Pons (tissue), 1 donor: ENCODE measurements at regions not wholly inside any gene's neighbourhood (a gene's known extent, or its start where the extent isn't known, plus 50 kb on each side); places are given as distances from the start of the nearest gene placed in this dataset.
"Not testable (repeated sequence)": the region's sequence is repeated elsewhere in the genome, so short reads cannot be mapped to it uniquely, and the experiment has no call there.

Experiments
- DNase-seq: peaks from one replicate; pipeline ENCODE4 v3.0.0-alpha.2; 2016; ENCODE audit warnings: low spot score

GRCh38 chr1:60849401-60849800, 233.0 kb upstream of the NFIA start:
- no peak for DNase-seq

- peak; percentile 31 for DNase-seq
These were observed 233.7 kb upstream of the NFIA start for GRCh38 chr1:60848583-60849188.

GRCh38 chr1:60847855-60848582, 234.3 kb upstream of the NFIA start:
- no peak for DNase-seq

- DNase-seq = no peak
These were observed 235.0 kb upstream of the NFIA start for GRCh38 chr1:60847391-60847790.

- not testable (repeated sequence) for DNase-seq
These were observed 236.7 kb upstream of the NFIA start for GRCh38 chr1:60845659-60846058.

- no peak for DNase-seq
These were observed 240.1 kb upstream of the NFIA start for GRCh38 chr1:60842304-60842703.

GRCh38 chr1:60841116-60842046, 241.0 kb upstream of the NFIA start:
- no peak for DNase-seq

GRCh38 chr1:60840476-60840875, 241.9 kb upstream of the NFIA start:
- DNase-seq = not testable (repeated sequence)

- DNase-seq = no peak
These were observed 246.7 kb upstream of the NFIA start for GRCh38 chr1:60835649-60836048.

GRCh38 chr1:60833173-60833572, 249.2 kb upstream of the NFIA start:
- peak; percentile 34 for DNase-seq

- no peak for DNase-seq
These were observed 250.0 kb upstream of the NFIA start for GRCh38 chr1:60832367-60832766.

- no peak for DNase-seq
These were observed 250.6 kb upstream of the NFIA start for GRCh38 chr1:60831780-60832179.

- DNase-seq = no peak
These were observed 253.4 kb upstream of the NFIA start for GRCh38 chr1:60828944-60829343.

- no peak for DNase-seq
These were observed 255.9 kb upstream of the NFIA start for GRCh38 chr1:60826320-60827094.

- no peak for DNase-seq
These were observed 256.8 kb upstream of the NFIA start for GRCh38 chr1:60825593-60825992.

- DNase-seq = no peak
These were observed 259.2 kb upstream of the NFIA start for GRCh38 chr1:60823151-60823550.

GRCh38 chr1:60822252-60822651, 260.1 kb upstream of the NFIA start:
- DNase-seq = no peak

GRCh38 chr1:60821156-60821555, 261.2 kb upstream of the NFIA start:
- no peak for DNase-seq

- DNase-seq = no peak
These were observed 263.2 kb upstream of the NFIA start for GRCh38 chr1:60818969-60819701.

GRCh38 chr1:60813071-60813470, 269.3 kb upstream of the NFIA start:
- DNase-seq = no peak
